OCI-M1 (cell line): ENCODE measurements at regions not wholly inside any gene's neighbourhood (a gene's known extent, or its start where the extent isn't known, plus 50 kb on each side); places are given as distances from the start of the nearest gene placed in this dataset.
"Not testable (repeated sequence)": the region's sequence is repeated elsewhere in the genome, so short reads cannot be mapped to it uniquely, and the experiment has no call there.

Source experiments
- DNase-seq: peaks from one replicate; lab custom pipeline; 2025; lab: John Stamatoyannopoulos, UW

- DNase-seq = no peak
Observed at GRCh38 chr4:107562316-107562715, 157.7 kb downstream of the PAPSS1 start.

GRCh38 chr4:107561481-107561880, 158.6 kb downstream of the PAPSS1 start:
- no peak for DNase-seq

DNA sequence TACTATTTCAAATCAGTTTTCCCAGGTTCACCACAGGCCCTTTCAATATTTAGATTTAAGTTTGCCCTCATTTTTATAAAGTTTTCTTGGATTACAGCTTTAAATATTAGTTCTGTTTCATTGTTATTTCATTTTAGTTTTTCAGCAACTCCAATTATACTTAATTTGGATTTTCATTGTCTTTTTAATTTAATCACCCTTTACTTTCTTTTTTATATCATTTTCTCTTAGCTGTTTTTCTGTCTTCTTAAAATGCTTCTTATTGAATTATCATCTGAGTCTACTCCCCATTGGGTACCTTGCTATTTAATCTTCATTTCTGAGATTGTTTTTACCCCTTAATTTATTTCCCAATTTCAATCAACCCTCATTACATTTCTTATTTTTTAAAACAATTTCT, 160.4 kb downstream of the PAPSS1 start:
- DNase-seq = no peak

DNA sequence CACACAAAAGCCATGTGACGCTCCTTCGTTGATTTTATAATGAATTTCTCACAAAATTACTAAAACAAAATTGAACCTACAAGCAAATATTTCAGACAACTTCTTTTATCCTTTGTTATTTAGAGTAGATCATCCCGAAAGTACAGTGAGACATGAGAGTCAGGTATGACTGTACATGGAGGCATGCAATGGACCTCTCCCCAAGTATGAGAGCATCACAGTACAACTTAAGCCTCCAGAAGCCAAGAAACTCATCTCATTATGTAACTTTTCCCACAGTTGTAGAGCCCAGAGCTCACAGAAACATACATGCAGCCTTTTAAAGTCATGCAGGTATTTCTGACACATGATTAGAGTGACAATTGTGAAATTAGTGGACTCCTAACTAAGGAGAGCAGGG, 167.7 kb downstream of the PAPSS1 start:
- DNase-seq = no peak

DNA sequence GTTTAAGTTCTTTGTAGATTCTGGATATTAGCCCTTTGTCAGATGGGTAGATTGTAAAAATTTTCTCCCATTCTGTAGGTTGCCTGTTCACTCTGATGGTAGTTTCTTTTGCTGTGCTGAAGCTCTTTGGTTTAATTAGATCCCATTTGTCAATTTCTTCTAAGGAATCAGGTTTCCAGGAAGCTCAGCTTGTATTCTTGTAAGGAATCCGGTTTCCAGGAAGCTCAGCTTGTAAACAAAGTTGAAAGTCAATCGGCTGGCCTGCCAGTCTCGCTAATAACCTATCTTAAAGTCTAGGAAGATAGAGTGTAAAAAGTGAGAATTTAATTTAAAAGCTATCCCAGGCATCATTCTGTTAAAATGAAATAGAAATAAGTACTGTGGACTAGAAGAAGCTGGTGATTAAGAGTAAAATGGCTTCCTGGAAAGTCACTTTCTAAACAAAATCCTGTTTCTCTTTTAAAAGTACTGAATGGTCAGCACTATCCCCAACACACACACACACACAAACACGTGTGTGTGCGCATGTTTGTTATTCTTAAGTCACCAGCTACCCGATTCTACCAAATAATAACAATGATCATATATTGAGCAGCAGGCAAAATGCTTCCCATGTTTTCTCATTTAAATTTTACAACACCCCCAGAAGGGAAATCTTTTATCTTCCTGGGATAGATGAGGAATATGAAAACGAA, 171.7 kb downstream of the PAPSS1 start:
- DNase-seq = peak; percentile 66

- no peak for DNase-seq
Observed at GRCh38 chr4:107546638-107547037, 173.4 kb downstream of the PAPSS1 start.

DNA sequence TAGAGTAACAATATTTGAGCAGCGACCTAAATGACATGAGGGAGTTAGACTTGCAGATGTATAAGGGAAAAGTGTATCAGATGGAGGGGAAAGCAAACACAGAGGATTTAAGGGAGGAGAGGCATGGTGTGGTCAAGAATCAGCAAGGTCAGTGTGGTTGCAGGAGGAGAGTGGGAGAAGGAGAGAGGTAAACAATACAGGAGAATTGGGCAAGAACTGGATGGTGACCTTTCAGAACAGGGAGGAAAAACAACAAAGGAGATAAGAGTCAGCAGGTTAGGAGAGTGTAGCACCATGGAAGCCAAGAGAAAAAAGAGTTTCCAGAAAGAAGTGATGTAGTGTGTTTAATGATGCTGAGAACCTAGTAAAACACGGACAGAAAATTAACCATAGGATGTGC, 178.5 kb downstream of the PAPSS1 start:
- no peak for DNase-seq

GRCh38 chr4:107531927-107532326, 188.1 kb downstream of the PAPSS1 start:
- no peak for DNase-seq

DNA sequence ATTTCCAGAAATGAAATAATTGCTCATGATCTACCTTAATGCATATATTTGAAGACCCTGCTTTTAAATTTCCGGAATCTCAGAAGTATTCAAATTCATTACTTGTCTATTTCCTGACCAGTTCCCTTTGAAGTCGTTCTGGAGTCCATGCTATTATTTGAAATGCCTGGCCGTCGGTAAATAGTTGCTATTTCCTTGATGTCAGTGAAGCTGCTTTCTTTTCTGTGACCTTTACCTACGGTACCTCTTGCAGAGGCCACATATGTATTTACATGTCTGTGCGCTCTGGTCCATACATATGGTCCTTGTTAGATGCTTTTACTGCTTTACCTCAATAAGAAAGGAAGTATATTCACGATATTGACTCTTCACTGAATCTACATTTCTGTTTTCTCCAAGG, 199.7 kb downstream of the PAPSS1 start:
- no peak for DNase-seq

GRCh38 chr4:107519053-107519452, 201.0 kb downstream of the PAPSS1 start:
- DNase-seq = peak; percentile 70

- no peak for DNase-seq
Observed at GRCh38 chr4:107518076-107518475, 202.0 kb downstream of the PAPSS1 start.

GRCh38 chr4:107512549-107512948, 207.5 kb downstream of the PAPSS1 start:
- no peak for DNase-seq

DNA sequence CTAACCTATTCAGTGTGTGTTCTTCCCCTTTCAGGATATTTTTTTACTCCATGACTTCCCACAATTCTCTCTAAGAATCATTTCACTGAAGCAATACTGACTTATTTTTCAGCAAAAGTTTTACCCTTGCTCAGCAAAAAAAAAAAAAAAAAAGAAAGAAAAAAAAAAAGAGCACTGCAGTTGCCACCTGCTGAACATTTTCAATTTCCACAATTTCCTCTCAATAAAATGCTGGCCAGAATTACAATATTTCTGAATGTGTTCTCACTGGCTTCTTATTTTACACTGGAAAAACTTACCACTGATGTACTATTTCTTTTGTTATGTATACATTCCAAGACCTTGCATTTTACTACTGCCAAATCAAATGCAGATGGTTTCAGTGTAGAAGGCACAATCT, 210.4 kb downstream of the PAPSS1 start:
- DNase-seq = no peak

DNA sequence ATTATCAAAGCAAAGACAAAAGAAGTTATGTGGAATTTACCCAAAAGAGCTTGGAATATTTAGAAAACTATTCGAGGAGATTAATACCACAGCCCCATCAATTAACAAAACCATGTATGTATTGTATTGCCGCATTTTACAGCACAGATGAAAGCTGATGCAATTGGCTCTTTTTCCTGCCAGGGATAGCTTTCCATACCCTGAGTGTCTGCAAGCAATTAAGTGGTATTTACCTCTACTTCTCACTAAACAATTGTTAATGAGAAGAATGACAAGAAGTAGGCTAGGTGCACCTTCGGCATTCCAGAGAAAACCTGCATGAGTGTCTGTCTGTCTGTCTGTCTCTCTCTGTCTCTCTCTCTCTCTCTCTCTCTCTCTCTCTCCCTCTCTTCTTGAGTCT, 219.5 kb downstream of the PAPSS1 start:
- DNase-seq = no peak

GRCh38 chr4:107497054-107497453, 223.0 kb downstream of the PAPSS1 start:
- DNase-seq = no peak

- DNase-seq = no peak
Observed at GRCh38 chr4:107492566-107492965, 227.5 kb downstream of the PAPSS1 start.

DNA sequence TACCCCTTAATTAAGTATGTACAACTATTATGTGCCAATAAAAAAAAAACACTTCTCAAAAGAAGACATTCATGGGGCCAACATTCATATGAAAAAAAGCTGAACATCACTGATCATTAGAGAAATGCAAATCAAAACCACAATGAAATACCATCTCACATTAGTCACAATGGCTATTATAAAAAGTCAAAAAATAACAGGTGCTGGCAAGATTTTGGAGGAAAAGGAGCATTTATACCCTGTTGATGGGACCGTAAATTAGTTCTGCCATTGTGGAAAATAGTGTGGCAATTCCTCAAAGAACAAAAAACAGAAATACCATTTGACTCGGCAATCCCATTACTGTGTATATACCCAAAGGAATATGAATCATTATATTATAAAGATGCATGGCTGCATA, 229.9 kb downstream of the PAPSS1 start:
- no peak for DNase-seq

DNA sequence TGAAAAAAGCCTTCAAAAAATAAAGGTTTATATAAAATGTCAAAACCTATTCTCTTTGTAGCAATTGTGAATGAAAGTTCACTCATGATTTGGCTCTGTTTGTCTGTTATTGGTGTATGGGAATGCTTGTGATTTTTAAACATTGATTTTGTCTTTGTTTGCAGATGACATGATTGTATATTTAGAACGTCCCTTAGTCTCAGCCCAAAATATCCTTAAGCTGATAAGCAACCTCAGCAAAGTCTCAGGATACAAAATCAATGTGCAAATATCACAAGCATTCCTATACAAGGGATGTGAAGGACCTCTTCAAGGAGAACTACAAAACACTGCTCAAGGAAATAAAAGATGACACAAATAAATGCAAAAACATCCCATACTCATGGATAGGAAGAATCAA, 236.4 kb downstream of the PAPSS1 start:
- DNase-seq = not testable (repeated sequence)

GRCh38 chr4:107482546-107482945, 237.5 kb downstream of the PAPSS1 start:
- no peak for DNase-seq

- DNase-seq = no peak
Observed at GRCh38 chr4:107478327-107478980, 241.6 kb downstream of the PAPSS1 start.

DNA sequence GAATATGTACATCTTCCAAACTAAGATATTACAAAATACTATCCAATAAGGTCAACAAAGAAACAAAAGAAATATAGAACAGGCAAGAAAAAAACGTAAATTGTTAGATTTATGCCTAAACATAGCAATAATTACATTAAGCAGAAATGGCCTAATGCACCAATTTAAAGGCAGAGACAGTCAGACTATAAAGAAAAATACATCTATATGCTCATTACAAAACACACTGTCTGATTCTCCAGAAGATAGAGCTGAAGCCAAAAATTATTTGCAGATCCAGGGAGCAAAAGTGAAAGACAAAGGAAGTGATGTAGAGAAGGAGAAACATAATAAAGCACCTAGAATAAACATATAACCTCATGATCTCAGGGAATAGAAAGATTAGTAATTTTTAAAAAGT, 246.9 kb downstream of the PAPSS1 start:
- no peak for DNase-seq

- DNase-seq = no peak
Observed at GRCh38 chr4:107472265-107472948, 247.6 kb downstream of the PAPSS1 start.

- DNase-seq = no peak
Observed at GRCh38 chr4:107470173-107470572, 249.9 kb downstream of the PAPSS1 start.
